HL-60 (cell line): ENCODE measurements at regions not wholly inside any gene's neighbourhood (a gene's known extent, or its start where the extent isn't known, plus 50 kb on each side); places are given as distances from the start of the nearest gene placed in this dataset.

Experiments
- DNase-seq, 2 experiments: peaks; one replicate each; pipeline ENCODE4 v3.0.0-alpha.2; 2010 to 2020; ENCODE audit warnings: low read depth in 1 of 2, low spot score in 1 of 2
- H3K27ac ChIP-seq: fragments of 250-450 bp; sonication (Bioruptor Pico); replicated peaks from 2 replicates; pipeline ENCODE4 v1.5.1; 2020; ENCODE audit warnings: mild to moderate bottlenecking, moderate library complexity
- H3K27me3 ChIP-seq: fragments of 250-450 bp; sonication (Bioruptor Pico); 2 replicates; pipeline ENCODE4 v1.5.1; 2021; ENCODE audit warnings: mild to moderate bottlenecking, moderate library complexity; ENCODE audit not compliant: insufficient read depth, poor library complexity, severe bottlenecking
- H3K4me3 ChIP-seq: replicated peaks from 2 replicates; pipeline ENCODE4 v1.5.1; 2011; ENCODE audit warnings: mild to moderate bottlenecking, control low read depth, low read length; ENCODE audit not compliant: insufficient read depth
- GABPA ChIP-seq: IDR thresholded peaks from 2 replicates; pipeline ENCODE4 v1.6.1; 2012; ENCODE audit warnings: low read depth
- POLR2AphosphoS5 ChIP-seq: IDR thresholded peaks from 2 replicates; pipeline ENCODE4 v1.6.1; 2012; ENCODE audit warnings: low read depth
- SPI1 ChIP-seq: IDR thresholded peaks from 2 replicates; pipeline ENCODE4 v1.6.1; 2012; ENCODE audit warnings: low read depth, mild to moderate bottlenecking, borderline replicate concordance
- TF ChIP-seq, protein P1 (sequence below): IDR thresholded peaks from one replicate; pipeline ENCODE4 v1.5.1; 2011; ENCODE audit warnings: low read length, control low read depth, inconsistent platforms; ENCODE audit not compliant: insufficient read depth
- TF ChIP-seq, protein P2 (sequence below): IDR thresholded peaks from 2 replicates; pipeline ENCODE4 v1.6.1; 2012; ENCODE audit warnings: low read depth; ENCODE audit not compliant: insufficient replicate concordance

DNA sequence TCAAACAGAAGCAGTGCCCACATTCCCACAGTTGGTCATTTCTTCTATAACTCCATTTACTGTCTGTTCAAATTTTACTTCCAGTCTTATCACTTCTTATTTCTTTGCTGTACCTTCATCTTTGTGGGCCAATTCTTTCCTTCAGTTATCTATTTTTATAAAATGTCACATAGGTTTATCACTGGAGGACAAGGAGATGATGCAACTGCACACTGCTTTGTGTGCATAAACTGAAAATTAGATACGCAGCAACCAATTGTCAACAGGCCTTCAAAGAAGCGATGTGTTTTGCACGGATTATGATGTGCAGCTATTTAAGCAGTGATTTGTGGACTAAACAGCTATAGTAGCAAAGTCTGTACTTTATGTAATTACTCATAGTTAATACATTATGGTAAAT, 726.8 kb upstream of the GCFC2 start:
- no peak for DNase-seq
- H3K27ac ChIP-seq = no peak overlapping the region
- TF ChIP-seq, protein P1, sequence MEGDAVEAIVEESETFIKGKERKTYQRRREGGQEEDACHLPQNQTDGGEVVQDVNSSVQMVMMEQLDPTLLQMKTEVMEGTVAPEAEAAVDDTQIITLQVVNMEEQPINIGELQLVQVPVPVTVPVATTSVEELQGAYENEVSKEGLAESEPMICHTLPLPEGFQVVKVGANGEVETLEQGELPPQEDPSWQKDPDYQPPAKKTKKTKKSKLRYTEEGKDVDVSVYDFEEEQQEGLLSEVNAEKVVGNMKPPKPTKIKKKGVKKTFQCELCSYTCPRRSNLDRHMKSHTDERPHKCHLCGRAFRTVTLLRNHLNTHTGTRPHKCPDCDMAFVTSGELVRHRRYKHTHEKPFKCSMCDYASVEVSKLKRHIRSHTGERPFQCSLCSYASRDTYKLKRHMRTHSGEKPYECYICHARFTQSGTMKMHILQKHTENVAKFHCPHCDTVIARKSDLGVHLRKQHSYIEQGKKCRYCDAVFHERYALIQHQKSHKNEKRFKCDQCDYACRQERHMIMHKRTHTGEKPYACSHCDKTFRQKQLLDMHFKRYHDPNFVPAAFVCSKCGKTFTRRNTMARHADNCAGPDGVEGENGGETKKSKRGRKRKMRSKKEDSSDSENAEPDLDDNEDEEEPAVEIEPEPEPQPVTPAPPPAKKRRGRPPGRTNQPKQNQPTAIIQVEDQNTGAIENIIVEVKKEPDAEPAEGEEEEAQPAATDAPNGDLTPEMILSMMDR = no peak
- no peak for TF ChIP-seq POLR2AphosphoS5
- no peak for TF ChIP-seq GABPA
- TF ChIP-seq SPI1 = no peak
- TF ChIP-seq, protein P2, sequence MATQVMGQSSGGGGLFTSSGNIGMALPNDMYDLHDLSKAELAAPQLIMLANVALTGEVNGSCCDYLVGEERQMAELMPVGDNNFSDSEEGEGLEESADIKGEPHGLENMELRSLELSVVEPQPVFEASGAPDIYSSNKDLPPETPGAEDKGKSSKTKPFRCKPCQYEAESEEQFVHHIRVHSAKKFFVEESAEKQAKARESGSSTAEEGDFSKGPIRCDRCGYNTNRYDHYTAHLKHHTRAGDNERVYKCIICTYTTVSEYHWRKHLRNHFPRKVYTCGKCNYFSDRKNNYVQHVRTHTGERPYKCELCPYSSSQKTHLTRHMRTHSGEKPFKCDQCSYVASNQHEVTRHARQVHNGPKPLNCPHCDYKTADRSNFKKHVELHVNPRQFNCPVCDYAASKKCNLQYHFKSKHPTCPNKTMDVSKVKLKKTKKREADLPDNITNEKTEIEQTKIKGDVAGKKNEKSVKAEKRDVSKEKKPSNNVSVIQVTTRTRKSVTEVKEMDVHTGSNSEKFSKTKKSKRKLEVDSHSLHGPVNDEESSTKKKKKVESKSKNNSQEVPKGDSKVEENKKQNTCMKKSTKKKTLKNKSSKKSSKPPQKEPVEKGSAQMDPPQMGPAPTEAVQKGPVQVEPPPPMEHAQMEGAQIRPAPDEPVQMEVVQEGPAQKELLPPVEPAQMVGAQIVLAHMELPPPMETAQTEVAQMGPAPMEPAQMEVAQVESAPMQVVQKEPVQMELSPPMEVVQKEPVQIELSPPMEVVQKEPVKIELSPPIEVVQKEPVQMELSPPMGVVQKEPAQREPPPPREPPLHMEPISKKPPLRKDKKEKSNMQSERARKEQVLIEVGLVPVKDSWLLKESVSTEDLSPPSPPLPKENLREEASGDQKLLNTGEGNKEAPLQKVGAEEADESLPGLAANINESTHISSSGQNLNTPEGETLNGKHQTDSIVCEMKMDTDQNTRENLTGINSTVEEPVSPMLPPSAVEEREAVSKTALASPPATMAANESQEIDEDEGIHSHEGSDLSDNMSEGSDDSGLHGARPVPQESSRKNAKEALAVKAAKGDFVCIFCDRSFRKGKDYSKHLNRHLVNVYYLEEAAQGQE = no peak
- H3K4me3 ChIP-seq = no peak overlapping the region
- H3K27me3 ChIP-seq = no peaks in the 10 kb centered on the region

GRCh38 chr2:76429374-76429773, 718.7 kb upstream of the GCFC2 start:
- H3K4me3 ChIP-seq = no peak overlapping the region
- H3K27me3 ChIP-seq = no peaks in the 10 kb centered on the region
- TF ChIP-seq, protein P1 = no peak
- no peak for TF ChIP-seq GABPA
- TF ChIP-seq SPI1 = no peak
- TF ChIP-seq, protein P2 = no peak
- TF ChIP-seq POLR2AphosphoS5 = no peak
- H3K27ac ChIP-seq = no peak overlapping the region
- no peak for DNase-seq

DNA sequence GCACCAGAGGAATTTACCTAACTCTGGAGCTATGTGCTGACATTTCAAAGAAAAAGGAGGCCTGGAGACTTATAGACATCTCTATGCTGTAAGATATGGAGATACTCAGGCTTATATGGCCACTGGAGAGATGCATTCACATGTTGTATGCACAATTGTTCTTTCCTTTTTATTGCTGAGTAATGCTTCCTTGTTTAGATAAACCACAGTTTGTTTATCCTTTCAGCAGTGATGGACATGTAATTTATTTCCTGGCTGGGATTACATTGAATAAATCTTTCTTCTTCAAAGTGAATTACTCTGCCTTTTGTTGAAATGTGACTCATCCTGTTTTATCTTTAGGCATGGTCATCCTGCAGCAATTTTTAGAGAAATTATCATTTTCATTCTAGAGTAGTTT, 716.7 kb upstream of the GCFC2 start:
- Histone ChIP-seq H3K4me3 (no peak overlapping the region), H3K27ac (no peak overlapping the region), H3K27me3 (no peaks in the 10 kb centered on the region)
- no peak for DNase-seq
- TF ChIP-seq SPI1 = no peak
- TF ChIP-seq, protein P2 = no peak
- no peak for TF ChIP-seq GABPA
- no peak for TF ChIP-seq POLR2AphosphoS5
- TF ChIP-seq, protein P1 = no peak
